B cell (primary cell): ENCODE measurements at regions not wholly inside any gene's neighbourhood (a gene's known extent, or its start where the extent isn't known, plus 50 kb on each side); places are given as distances from the start of the nearest gene placed in this dataset.

Experiments used
- CTCF ChIP-seq: fragments of 200-600 bp; IDR thresholded peaks from one replicate; pipeline ENCODE4 v1.8.0; 2022; ENCODE audit warnings: antibody characterized with exemption, mild to moderate bottlenecking
- EZH2 ChIP-seq: IDR thresholded peaks from 2 replicates; pipeline ENCODE4 v1.6.1; 2012; ENCODE audit warnings: borderline replicate concordance, low read depth, mild to moderate bottlenecking, moderate library complexity, low read length; ENCODE audit not compliant: insufficient read depth, poor library complexity, severe bottlenecking

DNA sequence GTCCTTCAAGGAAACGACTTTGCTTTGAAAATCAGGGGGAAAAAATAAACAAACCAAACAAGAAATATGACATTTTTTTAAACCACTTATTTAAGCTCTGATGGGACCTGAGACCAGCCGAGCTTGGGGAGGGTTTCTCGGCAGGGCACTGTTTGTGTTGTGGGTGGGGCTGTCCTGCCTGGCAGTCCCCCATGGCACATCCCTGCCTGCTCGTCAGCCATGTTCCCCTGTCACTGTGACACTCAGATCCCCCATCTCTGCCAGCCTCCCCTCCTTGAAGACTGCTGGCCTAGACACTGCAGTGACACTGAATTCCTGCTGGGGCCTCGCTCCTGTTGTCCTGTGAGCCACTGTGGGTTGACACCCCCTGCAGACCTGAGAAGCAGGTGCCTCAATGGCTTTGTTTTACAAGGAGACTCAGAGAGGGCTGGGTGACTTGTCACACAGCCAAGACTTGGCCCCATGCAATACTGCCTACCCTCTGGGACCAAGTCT, 95.1 kb upstream of the PTPN1 start:
- TF ChIP-seq CTCF (no peak), EZH2 (no peak)
